Fibroblast of gingiva (primary cell): ENCODE measurements at regions not wholly inside any gene's neighbourhood (a gene's known extent, or its start where the extent isn't known, plus 50 kb on each side); places are given as distances from the start of the nearest gene placed in this dataset.
"Not testable (repeated sequence)": the region's sequence is repeated elsewhere in the genome, so short reads cannot be mapped to it uniquely, and the experiment has no call there.

ENCODE experiments used
- DNase-seq: peaks from one replicate; pipeline ENCODE4 v3.0.0-alpha.2; 2011; ENCODE audit warnings: low read depth

GRCh38 chr4:149045731-149046130 is 603.5 kb upstream of the NR3C2 start:
- no peak for DNase-seq

- not testable (repeated sequence) for DNase-seq
These were observed 597.6 kb upstream of the NR3C2 start for GRCh38 chr4:149039786-149040185.

DNA sequence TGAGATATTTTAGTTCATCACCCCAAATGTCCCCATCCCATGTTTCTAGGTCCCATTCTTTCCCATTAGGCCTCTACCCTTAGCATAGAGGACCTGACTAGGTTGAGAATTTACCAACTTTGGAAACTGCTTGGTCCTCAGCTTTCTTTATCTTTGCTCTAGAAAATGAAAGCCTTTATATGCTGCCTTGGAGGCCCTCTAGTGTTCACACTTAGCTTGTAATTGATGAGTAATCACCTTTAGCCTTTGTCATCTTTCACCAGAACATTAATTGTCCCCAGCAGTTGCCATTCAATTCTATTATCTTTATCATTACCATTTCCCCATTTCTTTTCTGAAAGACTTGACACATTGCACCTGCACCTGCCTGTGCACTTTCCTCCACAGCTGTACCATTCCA is 589.2 kb upstream of the NR3C2 start:
- DNase-seq = no peak

GRCh38 chr4:149029056-149029651 is 586.9 kb upstream of the NR3C2 start:
- DNase-seq = no peak

GRCh38 chr4:149026696-149027095 is 584.5 kb upstream of the NR3C2 start:
- DNase-seq = no peak

DNA sequence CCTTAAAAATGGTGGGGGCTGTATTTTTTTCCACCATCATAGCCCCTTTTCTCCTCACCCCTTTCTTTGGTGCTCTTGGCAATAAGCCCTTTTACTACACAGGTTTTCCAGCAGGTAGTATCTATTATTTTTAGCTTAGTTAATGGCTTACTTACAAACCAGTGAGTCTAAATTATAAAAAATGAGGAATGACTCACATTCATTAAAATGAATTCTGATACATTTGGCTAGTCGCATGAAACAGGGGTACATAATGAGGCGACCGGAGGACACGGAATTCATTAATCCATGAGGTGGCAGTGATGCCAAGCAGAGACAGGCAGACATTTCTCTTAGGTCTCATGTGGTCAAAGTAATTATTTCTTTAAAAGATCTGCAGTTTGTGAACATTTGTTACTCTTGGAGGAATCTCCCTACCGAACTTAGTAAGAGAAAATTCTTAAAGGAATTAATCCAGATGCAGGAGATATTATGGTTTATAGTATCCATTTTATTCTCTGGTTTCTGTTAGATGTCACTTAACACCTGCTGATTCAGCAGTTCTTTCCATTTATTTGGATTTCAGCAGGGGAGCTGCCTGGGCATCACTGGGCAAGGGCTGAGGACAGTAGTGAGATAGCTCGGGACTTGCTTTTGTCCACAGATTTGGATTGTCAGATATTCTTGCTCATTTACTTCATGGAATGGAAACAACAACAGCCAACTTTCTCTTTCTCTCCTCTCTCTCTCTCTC is 575.0 kb upstream of the NR3C2 start:
- no peak for DNase-seq

- DNase-seq = no peak
These were observed 567.0 kb upstream of the NR3C2 start for GRCh38 chr4:149009223-149009622.

DNA sequence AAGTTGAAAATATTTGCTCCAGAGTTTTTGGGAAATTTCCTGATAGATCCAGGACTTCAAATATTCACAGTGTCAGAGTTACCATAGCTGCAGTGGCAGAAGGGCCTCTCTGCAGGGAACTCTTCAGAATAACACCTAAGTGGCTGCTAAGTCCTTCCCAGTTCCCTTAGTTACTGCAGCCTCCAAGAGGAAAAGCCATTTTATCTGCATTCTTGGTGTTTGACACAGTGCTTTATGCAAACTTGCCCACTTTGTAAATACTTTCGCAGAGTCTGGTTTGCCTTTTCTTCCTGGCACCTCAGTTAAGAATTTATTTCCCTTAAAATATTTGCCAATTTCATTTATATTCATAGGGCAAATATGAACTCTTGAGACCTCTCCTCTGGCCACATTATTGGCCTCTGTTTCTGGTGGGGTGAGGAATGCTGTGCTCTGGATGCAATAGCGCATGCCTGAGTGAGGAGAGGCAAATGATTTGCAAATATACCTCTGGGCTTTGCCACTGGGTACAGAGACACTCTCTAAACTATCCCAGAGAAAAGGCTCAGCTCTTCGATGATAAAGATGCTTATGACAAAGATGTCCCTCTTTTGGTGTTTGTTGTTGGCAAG is 566.3 kb upstream of the NR3C2 start:
- DNase-seq = no peak

- no peak for DNase-seq
These were observed 563.0 kb upstream of the NR3C2 start for GRCh38 chr4:149005191-149005590.

DNA sequence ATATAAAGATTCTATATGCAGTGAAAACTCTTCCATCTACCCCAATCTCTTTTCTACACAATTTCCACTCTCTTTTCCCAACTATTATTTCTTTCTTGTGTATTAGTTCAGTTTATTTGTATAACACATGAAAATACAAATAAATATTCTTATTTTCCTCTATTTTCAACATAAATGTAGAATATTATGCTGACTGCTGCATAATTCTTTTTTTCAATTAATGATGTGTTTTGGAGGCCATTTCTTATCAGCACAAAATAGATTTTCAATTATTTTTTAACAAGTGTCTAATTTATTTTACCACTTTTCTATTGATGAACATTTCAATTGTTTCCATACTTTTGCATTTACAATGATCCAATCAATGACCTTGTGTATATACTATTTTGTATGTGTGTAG is 557.7 kb upstream of the NR3C2 start:
- no peak for DNase-seq

DNA sequence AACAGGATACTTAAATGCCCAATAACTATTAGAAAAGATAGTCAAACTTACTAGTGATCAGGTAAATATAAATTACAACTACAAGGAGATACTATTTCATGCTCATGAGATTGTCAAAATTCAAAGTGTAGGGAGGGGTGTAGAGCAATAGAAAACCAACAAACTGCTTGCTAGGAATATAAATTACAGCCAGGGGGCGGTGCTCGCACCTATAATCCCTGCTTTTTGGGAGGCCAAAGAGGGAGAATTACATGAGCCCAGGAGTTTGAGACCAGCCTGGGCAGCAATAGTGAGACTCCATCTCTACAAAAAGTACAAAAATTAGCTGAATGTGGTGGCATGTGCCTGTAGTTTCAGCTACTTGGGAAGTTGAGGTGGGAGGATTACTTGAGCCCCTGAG is 556.5 kb upstream of the NR3C2 start:
- no peak for DNase-seq

DNA sequence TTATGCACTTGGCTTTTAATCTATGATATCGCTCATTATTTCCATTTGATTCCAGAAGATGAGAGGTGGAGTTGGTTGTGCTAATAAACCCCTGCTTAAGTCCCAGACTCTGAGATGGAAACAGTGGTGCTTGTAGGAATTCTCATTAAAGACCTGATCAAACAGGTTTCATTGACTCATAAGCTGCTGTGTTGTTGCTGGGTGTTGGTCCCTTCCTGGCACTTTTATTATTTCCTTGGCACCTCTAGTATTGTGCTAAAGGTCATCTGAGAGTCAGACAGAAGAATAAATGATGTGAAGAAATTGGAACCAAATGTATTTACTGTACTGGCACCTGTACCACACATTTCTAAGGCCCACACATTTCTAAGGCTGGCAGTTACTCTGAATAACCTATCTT is 544.7 kb upstream of the NR3C2 start:
- DNase-seq = no peak

DNA sequence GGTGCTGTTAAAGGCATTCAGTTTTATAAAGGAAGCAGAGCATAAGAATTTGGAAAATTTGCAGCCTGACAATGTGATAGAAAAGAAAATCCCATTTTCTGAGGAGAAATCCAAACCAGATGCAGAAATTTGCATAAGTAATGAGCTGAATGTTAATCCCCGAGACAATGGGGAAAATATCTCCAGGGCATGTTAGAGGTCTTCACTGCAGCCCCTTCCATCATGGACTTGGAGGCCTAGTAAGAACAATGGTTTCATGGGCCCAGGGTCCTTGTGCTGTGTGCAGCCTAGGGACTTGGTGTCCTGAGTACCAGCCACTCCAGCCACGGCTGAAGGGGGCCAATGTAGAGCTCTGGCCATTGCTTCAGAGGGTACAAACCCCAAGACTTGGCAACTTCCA is 542.7 kb upstream of the NR3C2 start:
- DNase-seq = no peak

GRCh38 chr4:148982200-148982599 is 540.0 kb upstream of the NR3C2 start:
- no peak for DNase-seq

GRCh38 chr4:148980782-148981480 is 538.7 kb upstream of the NR3C2 start:
- no peak for DNase-seq

DNA sequence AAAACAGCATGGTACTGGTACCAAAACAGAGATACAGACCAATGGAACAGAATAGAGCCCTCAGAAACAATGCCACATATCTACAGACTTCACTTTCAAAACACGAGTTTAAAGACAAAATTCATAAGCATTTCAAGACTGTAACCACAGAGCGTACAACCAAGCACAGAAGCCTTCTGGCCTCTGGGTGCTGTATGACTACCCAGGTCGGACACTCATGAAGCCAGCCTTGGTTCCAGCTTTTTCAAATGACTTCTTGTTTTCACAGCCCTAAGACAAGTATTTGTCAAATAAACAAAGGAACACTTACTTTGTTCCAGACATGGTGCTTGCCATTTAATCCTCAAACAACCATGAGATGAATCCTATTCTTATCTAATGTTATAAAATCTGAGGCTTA is 536.1 kb upstream of the NR3C2 start:
- no peak for DNase-seq

DNA sequence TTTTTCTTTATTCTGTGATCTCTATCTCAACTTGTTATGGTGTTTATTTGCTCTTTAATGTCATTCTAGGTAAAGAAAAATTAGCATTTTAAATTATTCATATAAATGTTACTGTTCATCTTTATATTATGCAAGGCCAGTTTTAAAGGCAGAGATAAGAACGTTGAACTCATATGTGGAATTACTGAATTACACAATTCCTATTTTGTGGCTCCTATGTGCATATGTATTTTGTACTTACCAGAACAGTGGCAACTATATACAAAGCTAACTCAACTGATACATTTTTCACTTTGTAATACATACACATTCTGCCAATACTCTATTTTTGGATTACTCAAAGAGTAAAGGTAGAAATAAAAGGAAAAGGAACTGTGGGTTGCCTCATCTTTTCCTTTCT is 533.2 kb upstream of the NR3C2 start:
- no peak for DNase-seq

GRCh38 chr4:148965080-148965479 is 522.9 kb upstream of the NR3C2 start:
- DNase-seq = no peak

DNA sequence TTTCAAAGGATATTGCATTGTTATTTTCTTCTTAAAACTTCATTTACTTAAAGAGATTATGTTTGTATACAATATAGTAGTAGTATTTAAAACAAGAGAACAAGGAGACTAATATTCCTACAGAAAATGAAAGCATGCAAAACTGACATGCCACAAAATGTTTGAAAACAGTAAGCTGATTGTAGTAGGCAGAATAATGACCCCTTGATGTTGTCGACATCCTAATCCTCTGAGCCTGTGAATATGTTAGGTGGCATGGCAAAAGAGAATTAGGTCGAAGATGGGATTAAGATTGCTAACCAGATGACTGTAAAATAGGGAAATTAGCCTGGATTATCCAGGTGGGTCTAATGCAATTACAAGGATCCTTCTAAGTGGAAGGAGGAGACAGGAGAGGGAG is 522.2 kb upstream of the NR3C2 start:
- no peak for DNase-seq

GRCh38 chr4:148962539-148963290 is 520.5 kb upstream of the NR3C2 start:
- no peak for DNase-seq

GRCh38 chr4:148961526-148961925 is 519.3 kb upstream of the NR3C2 start:
- DNase-seq = no peak

- DNase-seq = no peak
These were observed 516.1 kb upstream of the NR3C2 start for GRCh38 chr4:148958317-148958716.
